Uterus (tissue), 3 donors: ENCODE measurements at regions not wholly inside any gene's neighbourhood (a gene's known extent, or its start where the extent isn't known, plus 50 kb on each side); places are given as distances from the start of the nearest gene placed in this dataset.

Experiments
- DNase-seq, 2 donors: peaks; one replicate each; pipeline ENCODE4 v3.0.0-alpha.2; 2019 to 2020
- H3K27ac ChIP-seq, 2 donors: fragments of 200-600 bp; sonication (generic); 1 replicate in 1 of 2; 2 replicates in 1 of 2; pipeline ENCODE4 v1.5.1; 2016 to 2018
- H3K27me3 ChIP-seq, 2 donors: fragments of 200-600 bp; sonication (generic); one replicate each; pipeline ENCODE4 v1.5.1; 2018 to 2019; ENCODE audit warnings: control low read depth in 1 of 2
- H3K36me3 ChIP-seq, 2 donors: fragments of 200-600 bp; sonication (generic); one replicate each; pipeline ENCODE4 v1.5.1; 2019; ENCODE audit warnings: control low read depth in 1 of 2
- H3K4me1 ChIP-seq, 2 donors: fragments of 200-600 bp; sonication (generic); one replicate each; pipeline ENCODE4 v1.5.1; 2018 to 2019; ENCODE audit warnings: control low read depth in 1 of 2
- H3K4me3 ChIP-seq, 2 donors: fragments of 200-600 bp; sonication (generic); 1 replicate in 1 of 2; 2 replicates in 1 of 2; pipeline ENCODE4 v1.5.1; 2018 to 2019; ENCODE audit warnings: mild to moderate bottlenecking in 1 of 2
- H3K9me3 ChIP-seq, 2 donors: fragments of 200-600 bp; sonication (generic); one replicate each; pipeline ENCODE4 v1.5.1; 2019; ENCODE audit warnings: control low read depth in 1 of 2
- CTCF ChIP-seq, 4 experiments: fragments of 200-600 bp in 2 of 4; fragments of 450-650 bp in 2 of 4; sonication (generic) in 2 of 4; IDR thresholded peaks; one replicate each; pipeline ENCODE4 v1.5.1; 2016 to 2019; ENCODE audit warnings: antibody characterized with exemption in 4 of 4, mild to moderate bottlenecking in 2 of 4, moderate library complexity in 1 of 4
- POLR2A ChIP-seq, 2 donors: fragments of 450-650 bp; IDR thresholded peaks; one replicate each; pipeline ENCODE4 v1.6.1; 2016; ENCODE audit warnings: antibody characterized with exemption in 2 of 2, mild to moderate bottlenecking in 1 of 2, moderate library complexity in 1 of 2
- intact Hi-C: fragments of 100-400 bp; cut with DNase I; formaldehyde crosslinking; loops from one replicate; pipeline ENCODE4 v1.15.1; 2023; ENCODE audit warnings: low total_unique reads
- donor health status: DM: yes; HTN: yes; CAD: no.

GRCh38 chr4:125832161-125832560 lies 517.4 kb downstream of the FAT4 start:
- H3K27me3 ChIP-seq, result no peaks in the 10 kb centered on the region
- H3K36me3 ChIP-seq, result no peaks in the 10 kb centered on the region
- intact Hi-C loops, result no loop called here
- no peak overlapping the region for H3K27ac ChIP-seq
- no peaks in the 10 kb centered on the region for H3K9me3 ChIP-seq
- H3K4me3 ChIP-seq, result no peak overlapping the region
- no peaks in the 10 kb centered on the region for H3K4me1 ChIP-seq
- DNase-seq, result no peak
- no peak for TF ChIP-seq POLR2A (IDR thresholded peaks at IDR 0.05)
- no peak for TF ChIP-seq CTCF (IDR thresholded peaks at IDR 0.05)

GRCh38 chr4:125836597-125837195 lies 521.9 kb downstream of the FAT4 start:
- TF ChIP-seq POLR2A (IDR thresholded peaks at IDR 0.05), result no peak
- TF ChIP-seq CTCF (IDR thresholded peaks at IDR 0.05), result no peak
- intact Hi-C loops, result no loop called here
- no peak for DNase-seq
- H3K9me3 ChIP-seq, result no peaks in the 10 kb centered on the region
- H3K27me3 ChIP-seq, result no peaks in the 10 kb centered on the region
- no peak overlapping the region for H3K27ac ChIP-seq
- no peaks in the 10 kb centered on the region for H3K36me3 ChIP-seq
- H3K4me3 ChIP-seq, result no peak overlapping the region
- no peaks in the 10 kb centered on the region for H3K4me1 ChIP-seq

GRCh38 chr4:125837493-125838201 lies 522.9 kb downstream of the FAT4 start:
- Histone ChIP-seq H3K4me1 (no peaks in the 10 kb centered on the region), H3K36me3 (no peaks in the 10 kb centered on the region), H3K27ac (no peak overlapping the region), H3K9me3 (no peaks in the 10 kb centered on the region), H3K4me3 (no peak overlapping the region), H3K27me3 (no peaks in the 10 kb centered on the region)
- no peak for DNase-seq
- intact Hi-C loops, result no loop called here
- TF ChIP-seq CTCF (IDR thresholded peaks at IDR 0.05) (no peak), POLR2A (IDR thresholded peaks at IDR 0.05) (no peak)

GRCh38 chr4:125838202-125838601 lies 523.4 kb downstream of the FAT4 start:
- Histone ChIP-seq H3K27me3 (no peaks in the 10 kb centered on the region), H3K27ac (no peak overlapping the region), H3K4me1 (no peaks in the 10 kb centered on the region), H3K4me3 (no peak overlapping the region), H3K9me3 (no peaks in the 10 kb centered on the region), H3K36me3 (no peaks in the 10 kb centered on the region)
- DNase-seq, result no peak
- intact Hi-C loops, result no loop called here
- no peak for TF ChIP-seq CTCF (IDR thresholded peaks at IDR 0.05)

- Histone ChIP-seq H3K4me1 (no peaks in the 10 kb centered on the region), H3K4me3 (no peak overlapping the region), H3K9me3 (no peaks in the 10 kb centered on the region), H3K27me3 (no peaks in the 10 kb centered on the region), H3K36me3 (no peaks in the 10 kb centered on the region), H3K27ac (no peak overlapping the region)
- no peak for DNase-seq
- intact Hi-C loops, result no loop called here
- TF ChIP-seq CTCF (IDR thresholded peaks at IDR 0.05), result no peak
- TF ChIP-seq POLR2A (IDR thresholded peaks at IDR 0.05), result no peak
These were observed 524.2 kb downstream of the FAT4 start for GRCh38 chr4:125838924-125839323.
